ENCODE measurements at regions not wholly inside any gene's neighbourhood (a gene's known extent, or its start where the extent isn't known, plus 50 kb on each side); places are given as distances from the start of the nearest gene placed in this dataset.
A peak's percentile ranks its signal among the peaks of the same experiment; 100 is the strongest.

DNA sequence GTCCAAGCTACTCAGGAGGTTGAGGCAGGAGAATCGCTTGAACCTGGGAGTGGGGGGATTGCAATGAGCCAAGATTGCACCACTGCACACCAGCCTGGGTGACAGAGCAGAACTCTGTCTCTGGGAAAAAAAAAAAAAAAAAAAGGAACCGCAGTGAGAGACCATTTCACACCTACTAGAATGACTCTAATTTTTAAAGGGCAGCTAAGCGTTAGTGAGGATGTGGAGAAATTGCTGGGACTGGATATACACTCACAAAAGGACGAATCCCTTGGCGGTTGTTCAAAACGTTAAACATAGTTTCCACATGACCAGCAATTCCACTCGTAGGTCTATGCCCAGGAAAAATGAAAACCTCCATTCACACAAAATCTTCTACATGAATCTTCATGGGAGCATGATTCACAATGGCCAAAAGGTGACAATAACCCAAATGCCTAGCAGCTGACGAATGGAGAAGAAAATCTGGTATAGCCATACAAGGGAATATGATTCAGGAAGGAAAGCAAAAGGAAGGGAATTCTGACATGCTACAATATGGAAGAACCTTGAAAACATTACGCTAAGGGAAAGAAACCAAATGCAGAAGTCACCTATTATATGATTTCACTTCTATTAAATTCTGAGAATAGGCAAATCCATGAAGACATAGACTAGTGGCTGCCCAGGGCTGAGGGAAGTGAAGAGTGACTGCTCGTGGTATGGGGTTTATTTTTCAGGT is 127.0 kb downstream of the CHSY1 start:
- H3K4me3 ChIP-seq (replicated peaks; ENCODE audit: low read depth, low read length) = no peak overlapping the region
- no peak for DNase-seq (ENCODE audit: extremely low read depth, insufficient read length)
- TF ChIP-seq, protein P1, sequence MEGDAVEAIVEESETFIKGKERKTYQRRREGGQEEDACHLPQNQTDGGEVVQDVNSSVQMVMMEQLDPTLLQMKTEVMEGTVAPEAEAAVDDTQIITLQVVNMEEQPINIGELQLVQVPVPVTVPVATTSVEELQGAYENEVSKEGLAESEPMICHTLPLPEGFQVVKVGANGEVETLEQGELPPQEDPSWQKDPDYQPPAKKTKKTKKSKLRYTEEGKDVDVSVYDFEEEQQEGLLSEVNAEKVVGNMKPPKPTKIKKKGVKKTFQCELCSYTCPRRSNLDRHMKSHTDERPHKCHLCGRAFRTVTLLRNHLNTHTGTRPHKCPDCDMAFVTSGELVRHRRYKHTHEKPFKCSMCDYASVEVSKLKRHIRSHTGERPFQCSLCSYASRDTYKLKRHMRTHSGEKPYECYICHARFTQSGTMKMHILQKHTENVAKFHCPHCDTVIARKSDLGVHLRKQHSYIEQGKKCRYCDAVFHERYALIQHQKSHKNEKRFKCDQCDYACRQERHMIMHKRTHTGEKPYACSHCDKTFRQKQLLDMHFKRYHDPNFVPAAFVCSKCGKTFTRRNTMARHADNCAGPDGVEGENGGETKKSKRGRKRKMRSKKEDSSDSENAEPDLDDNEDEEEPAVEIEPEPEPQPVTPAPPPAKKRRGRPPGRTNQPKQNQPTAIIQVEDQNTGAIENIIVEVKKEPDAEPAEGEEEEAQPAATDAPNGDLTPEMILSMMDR (IDR thresholded peaks at IDR 0.05; ENCODE audit: insufficient read depth, low read length, poor library complexity, severe bottlenecking) = no peak
- no peaks in the 10 kb centered on the region for H3K27me3 ChIP-seq (replicated peaks; ENCODE audit: control insufficient read depth, insufficient read depth, low read length)
- no peaks in the 10 kb centered on the region for H3K36me3 ChIP-seq (ENCODE audit: control insufficient read depth, insufficient read depth, low read length)

DNA sequence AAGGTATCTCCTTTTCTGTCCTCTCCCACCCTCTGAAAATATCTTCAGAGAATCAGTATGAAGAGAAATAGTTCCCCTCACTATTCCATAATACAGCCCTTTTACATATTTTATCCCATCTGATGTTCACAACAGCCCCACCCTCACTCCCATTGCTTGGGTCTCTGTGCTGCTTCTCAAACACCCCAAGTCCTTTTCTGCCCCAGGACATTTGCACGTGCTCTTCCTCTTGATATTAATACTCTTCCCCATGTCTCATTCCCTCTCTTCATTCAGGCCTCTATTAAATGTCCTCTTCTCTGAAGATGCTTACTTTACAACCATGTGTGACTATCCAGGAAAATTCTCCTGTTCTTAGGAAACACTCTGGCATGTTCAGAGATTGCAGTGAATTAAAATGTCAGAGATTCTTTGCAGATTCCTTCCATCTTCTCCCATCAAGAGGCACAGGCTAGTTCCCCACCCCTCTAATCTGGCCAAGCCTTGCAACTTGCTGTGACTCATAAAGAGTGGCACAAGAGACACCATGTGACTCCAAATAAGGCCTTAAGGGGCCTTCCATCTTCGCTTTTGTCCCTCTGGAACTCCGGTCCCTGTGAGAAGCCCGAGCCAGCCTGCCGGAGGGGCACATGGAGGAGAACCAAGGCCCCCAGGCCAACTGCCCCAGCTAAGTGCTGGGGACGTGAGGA is 128.5 kb downstream of the CHSY1 start:
- DNase-seq (ENCODE audit: extremely low read depth, insufficient read length) = no peak
- TF ChIP-seq, protein P1 (IDR thresholded peaks at IDR 0.05; ENCODE audit: insufficient read depth, low read length, poor library complexity, severe bottlenecking) = no peak
- no peaks in the 10 kb centered on the region for H3K27me3 ChIP-seq (replicated peaks; ENCODE audit: control insufficient read depth, insufficient read depth, low read length)
- H3K4me3 ChIP-seq (replicated peaks; ENCODE audit: low read depth, low read length) = no peak overlapping the region
- H3K36me3 ChIP-seq (ENCODE audit: control insufficient read depth, insufficient read depth, low read length) = no peaks in the 10 kb centered on the region

DNA sequence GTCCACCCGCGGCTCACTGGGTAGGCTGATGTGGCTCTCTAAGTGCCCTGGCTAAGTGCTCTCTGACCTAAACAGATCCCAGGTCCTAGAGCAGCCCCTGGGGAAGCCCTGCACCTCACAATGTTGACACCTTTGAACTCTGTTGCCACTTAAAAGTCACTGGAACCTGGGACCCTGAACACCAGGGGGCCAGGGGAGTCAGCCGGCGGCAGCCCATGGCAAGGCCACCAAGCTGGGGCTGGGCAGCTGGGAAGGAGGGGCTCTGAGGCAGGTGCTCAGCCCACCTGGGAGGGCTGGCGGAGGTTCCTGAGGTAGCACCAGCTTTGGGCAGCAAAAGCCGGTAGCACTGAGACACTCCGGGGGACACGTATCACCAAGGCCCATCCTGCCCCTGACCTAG is 129.0 kb downstream of the CHSY1 start:
- H3K4me3 ChIP-seq (replicated peaks; ENCODE audit: low read depth, low read length) = no peak overlapping the region
- TF ChIP-seq, protein P1 (IDR thresholded peaks at IDR 0.05; ENCODE audit: insufficient read depth, low read length, poor library complexity, severe bottlenecking) = no peak
- no peaks in the 10 kb centered on the region for H3K36me3 ChIP-seq (ENCODE audit: control insufficient read depth, insufficient read depth, low read length)
- DNase-seq (ENCODE audit: extremely low read depth, insufficient read length) = no peak
- H3K27me3 ChIP-seq (replicated peaks; ENCODE audit: control insufficient read depth, insufficient read depth, low read length) = no peaks in the 10 kb centered on the region

DNA sequence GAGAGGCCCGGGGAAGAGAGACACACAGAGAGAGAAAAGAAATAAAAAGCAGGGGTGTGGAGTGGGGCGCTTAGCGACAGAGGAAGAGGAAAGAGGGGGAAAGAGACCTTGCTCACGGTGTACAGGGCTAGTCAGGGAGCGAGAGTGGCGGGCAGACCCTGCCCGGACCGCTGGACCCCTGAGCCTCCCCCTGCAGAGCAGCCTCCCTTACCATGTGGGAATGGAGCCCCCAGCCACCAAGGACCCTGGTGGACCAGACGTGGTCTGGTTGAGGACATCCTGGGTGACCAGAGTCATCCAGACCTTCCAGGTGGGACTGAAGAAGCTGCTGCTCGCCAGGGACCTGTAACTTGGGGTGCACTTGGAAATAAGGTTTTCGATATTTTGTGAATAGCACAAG is 129.6 kb downstream of the CHSY1 start:
- no peak overlapping the region for H3K4me3 ChIP-seq (replicated peaks; ENCODE audit: low read depth, low read length)
- H3K36me3 ChIP-seq (ENCODE audit: control insufficient read depth, insufficient read depth, low read length) = no peaks in the 10 kb centered on the region
- no peak for DNase-seq (ENCODE audit: extremely low read depth, insufficient read length)
- no peaks in the 10 kb centered on the region for H3K27me3 ChIP-seq (replicated peaks; ENCODE audit: control insufficient read depth, insufficient read depth, low read length)
- TF ChIP-seq, protein P1 (IDR thresholded peaks at IDR 0.05; ENCODE audit: insufficient read depth, low read length, poor library complexity, severe bottlenecking) = no peak

DNA sequence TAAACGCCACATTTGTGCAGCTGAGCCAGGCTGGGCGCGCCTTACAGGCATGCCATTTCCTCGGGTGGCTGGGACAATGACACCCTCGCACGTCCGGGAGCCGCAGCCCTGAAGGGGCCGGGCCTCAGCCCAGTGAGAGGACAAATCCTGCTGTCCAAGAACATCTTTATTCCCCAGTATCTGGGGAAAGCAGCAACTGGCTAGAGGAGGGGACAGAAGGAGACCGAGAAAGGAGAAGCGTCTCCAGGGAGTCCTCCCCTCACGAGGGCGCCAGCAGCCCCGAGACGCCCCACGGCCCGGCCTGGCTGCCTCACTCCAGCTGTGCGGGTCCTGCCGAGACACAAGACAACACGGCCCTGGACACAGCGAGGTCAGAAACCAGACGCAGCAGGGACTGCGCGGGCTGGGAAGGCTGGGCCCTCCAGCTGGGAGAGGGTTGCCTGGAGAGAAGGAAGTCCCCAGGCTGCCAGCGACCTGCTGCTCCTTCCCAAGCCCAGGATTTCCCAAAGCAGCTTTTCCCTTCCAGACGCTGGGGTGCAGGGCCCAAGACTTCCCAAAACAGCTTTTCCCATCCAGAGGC is 130.2 kb downstream of the CHSY1 start:
- TF ChIP-seq, protein P1 (IDR thresholded peaks at IDR 0.05; ENCODE audit: insufficient read depth, low read length, poor library complexity, severe bottlenecking) = peak; percentile 66
- DNase-seq (ENCODE audit: extremely low read depth, insufficient read length) = peak; percentile 64
- Histone ChIP-seq H3K36me3 (ENCODE audit: control insufficient read depth, insufficient read depth, low read length) (no peaks in the 10 kb centered on the region), H3K27me3 (replicated peaks; ENCODE audit: control insufficient read depth, insufficient read depth, low read length) (no peaks in the 10 kb centered on the region), H3K4me3 (replicated peaks; ENCODE audit: low read depth, low read length) (no peak overlapping the region; the same call in 1 of the 2 replicates)

Data from GM06990 (cell line).